Astrocyte of the cerebellum (primary cell): ENCODE measurements at regions not wholly inside any gene's neighbourhood (a gene's known extent, or its start where the extent isn't known, plus 50 kb on each side); places are given as distances from the start of the nearest gene placed in this dataset.
"Not testable (repeated sequence)": the region's sequence is repeated elsewhere in the genome, so short reads cannot be mapped to it uniquely, and the experiment has no call there.

ENCODE experiments used
- DNase-seq: peaks from one replicate; pipeline ENCODE4 v3.0.0-alpha.2; 2011; ENCODE audit warnings: low read depth
- H3K4me3 ChIP-seq: 2 replicates; pipeline ENCODE4 v1.5.1; 2011; ENCODE audit warnings: mild to moderate bottlenecking, low read depth, low read length, moderate library complexity
- in situ Hi-C: cut with HindIII; loops from 2 replicates; pipeline ENCODE4 v1.10.0; 2017; ENCODE audit warnings: low sequenced_read_pairs
- TF ChIP-seq, protein P1 (sequence below): IDR thresholded peaks from 2 replicates; pipeline ENCODE4 v1.5.1; 2012; ENCODE audit warnings: low read length, low read depth, moderate library complexity, mild to moderate bottlenecking; ENCODE audit errors: missing control alignments

DNA sequence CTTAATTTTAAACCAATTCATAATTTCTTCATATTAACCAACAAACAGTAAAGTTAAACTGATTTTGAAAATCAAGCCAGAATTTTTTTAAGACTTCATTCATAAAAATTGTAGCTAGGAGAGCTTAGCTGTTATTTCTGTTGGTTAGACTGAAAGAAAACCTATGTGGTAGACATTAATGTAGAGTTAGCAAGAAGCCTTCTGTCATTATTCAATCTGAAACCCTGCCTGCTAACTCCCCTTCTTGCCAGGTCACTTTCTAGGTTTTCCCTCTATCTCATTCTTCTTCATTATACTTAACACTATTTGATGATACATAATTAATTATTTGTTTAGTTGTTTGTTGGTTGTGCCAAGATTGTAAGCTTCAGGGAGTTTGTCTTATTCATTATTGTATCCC is 304.3 kb upstream of the MEF2C start:
- in situ Hi-C loops, result no loop called here

DNA sequence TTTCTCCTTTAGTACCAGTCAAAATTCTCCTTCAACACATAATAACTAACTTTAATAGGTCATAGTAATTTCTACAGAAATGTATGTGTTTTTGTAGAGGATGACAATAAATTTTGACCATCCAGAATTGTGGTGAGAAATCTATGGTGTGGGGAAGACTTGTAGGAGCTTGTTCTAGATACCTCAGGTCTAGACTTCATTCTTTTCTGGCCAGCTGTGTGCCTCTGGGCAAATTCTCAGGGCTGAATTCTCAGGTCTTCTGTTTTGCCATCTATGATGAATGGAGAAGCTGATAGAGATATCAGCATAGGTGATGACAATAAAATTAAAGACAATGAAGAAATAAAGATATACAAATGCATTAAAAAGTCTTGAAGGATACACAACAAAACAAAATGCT is 298.6 kb upstream of the MEF2C start:
- no peak overlapping the region for H3K4me3 ChIP-seq
- in situ Hi-C loops, result no loop called here
- no peak for DNase-seq
- TF ChIP-seq, protein P1, sequence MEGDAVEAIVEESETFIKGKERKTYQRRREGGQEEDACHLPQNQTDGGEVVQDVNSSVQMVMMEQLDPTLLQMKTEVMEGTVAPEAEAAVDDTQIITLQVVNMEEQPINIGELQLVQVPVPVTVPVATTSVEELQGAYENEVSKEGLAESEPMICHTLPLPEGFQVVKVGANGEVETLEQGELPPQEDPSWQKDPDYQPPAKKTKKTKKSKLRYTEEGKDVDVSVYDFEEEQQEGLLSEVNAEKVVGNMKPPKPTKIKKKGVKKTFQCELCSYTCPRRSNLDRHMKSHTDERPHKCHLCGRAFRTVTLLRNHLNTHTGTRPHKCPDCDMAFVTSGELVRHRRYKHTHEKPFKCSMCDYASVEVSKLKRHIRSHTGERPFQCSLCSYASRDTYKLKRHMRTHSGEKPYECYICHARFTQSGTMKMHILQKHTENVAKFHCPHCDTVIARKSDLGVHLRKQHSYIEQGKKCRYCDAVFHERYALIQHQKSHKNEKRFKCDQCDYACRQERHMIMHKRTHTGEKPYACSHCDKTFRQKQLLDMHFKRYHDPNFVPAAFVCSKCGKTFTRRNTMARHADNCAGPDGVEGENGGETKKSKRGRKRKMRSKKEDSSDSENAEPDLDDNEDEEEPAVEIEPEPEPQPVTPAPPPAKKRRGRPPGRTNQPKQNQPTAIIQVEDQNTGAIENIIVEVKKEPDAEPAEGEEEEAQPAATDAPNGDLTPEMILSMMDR, result no peak

More for the DNA sequence above, 304.3 kb upstream of the MEF2C start:
- TF ChIP-seq, protein P1, result no peak
- no peak for DNase-seq
- H3K4me3 ChIP-seq, result no peak overlapping the region

DNA sequence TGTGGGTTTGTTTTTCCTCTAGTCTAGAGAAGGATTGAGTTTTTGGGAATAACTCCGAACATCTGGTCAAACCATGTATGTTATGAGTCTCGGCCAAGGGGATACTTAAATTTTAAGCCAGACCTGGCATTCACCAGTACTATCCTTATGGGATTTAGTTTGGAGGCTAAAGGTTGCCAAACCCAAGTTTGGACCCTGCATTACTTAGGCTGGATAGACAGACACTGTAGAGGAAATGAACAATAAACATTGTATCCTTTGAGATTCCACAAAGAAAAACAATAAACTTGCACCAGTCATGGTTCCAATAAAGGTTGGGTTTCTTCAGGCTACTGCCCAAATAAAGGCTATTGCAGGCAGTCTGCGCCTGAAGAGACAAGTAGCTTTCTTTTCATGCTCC is 296.7 kb upstream of the MEF2C start:
- in situ Hi-C loops, result no loop called here
- H3K4me3 ChIP-seq, result no peak overlapping the region
- DNase-seq, result no peak
- TF ChIP-seq, protein P1, result no peak

DNA sequence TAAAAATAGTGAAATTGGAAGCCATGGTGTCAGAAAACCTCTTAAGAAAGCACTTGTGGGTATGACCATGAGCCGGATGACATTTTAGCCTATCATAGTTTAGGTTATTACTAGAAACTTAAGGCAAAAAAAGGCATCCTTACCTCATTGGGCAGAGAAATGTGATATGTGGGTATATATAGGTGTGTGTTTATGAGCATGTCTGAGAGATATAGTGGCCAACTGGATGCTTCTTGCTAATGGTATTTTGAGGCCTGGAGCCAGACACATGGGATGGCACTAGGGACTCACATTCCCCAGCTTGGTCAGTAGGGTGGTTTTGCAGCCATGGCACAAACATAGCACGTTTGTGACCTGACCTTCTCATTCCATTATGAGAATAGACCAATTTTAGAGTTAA is 295.6 kb upstream of the MEF2C start:
- in situ Hi-C loops, result no loop called here
- H3K4me3 ChIP-seq, result no peak overlapping the region
- TF ChIP-seq, protein P1, result no peak
- DNase-seq, result no peak

DNA sequence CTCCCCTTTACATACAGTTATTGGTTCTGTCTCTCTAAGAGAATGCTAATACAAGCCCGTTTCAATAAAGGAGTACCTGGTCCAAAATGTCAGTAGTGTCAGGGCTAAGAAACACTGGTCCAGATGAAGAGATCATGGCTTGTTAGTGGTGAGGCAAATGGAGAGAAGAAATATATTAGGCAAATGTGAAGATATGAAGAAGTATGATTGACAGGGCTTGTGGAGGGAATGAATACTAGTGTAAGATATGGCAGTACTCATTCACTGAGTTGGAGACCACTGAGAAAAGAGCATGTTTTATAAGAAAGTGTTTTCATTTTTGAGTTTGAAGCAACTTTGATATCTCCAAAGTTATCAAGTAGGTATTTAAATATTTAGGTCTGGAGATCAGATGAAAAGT is 290.5 kb upstream of the MEF2C start:
- DNase-seq, result no peak
- in situ Hi-C loops, result no loop called here
- TF ChIP-seq, protein P1, result no peak
- no peak overlapping the region for H3K4me3 ChIP-seq

DNA sequence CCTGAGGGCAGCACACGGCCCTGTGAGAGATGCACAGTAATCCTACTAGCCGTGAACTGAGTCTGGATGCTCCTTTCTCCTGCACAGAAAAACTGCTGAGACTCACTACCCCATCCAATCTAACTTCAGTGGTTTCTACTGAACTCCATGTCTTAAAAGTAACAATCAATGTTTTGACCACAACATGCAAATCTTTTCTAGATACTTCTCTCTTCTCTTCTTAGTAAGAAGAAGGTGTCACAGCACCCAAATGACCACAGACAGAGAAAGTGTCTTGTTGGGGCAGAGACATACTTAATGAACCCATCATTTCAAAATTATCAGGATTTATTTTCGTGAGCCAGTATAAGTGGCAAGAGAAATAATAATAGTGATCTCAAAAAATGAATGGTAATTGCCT is 285.8 kb upstream of the MEF2C start:
- TF ChIP-seq, protein P1, result no peak
- in situ Hi-C loops, result no loop called here
- no peak for DNase-seq
- no peak overlapping the region for H3K4me3 ChIP-seq

DNA sequence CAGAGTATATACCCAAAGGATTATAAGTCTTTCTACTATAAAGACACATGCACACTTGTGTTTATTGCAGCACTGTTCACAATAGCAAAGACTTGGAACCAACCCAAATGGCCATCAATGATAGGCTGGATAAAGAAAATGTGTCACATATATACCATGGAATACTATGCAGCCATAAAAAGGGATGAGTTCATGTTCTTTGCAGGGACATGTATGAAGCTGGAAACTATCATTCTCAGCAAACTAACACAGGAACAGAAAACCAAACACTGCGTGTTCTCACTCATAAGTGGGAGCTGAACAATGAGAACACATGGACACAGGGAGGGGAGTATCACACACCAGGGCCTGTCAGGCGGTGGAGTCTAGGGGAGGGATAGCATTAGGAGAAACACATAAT is 281.7 kb upstream of the MEF2C start:
- in situ Hi-C loops, H3K4me3 ChIP-seq, DNase-seq: not testable (repeated sequence)
